HS-27A (cell line): ENCODE measurements at regions not wholly inside any gene's neighbourhood (a gene's known extent, or its start where the extent isn't known, plus 50 kb on each side); places are given as distances from the start of the nearest gene placed in this dataset.

ENCODE experiments used
- DNase-seq: peaks from one replicate; pipeline ENCODE4 v3.0.0-alpha.2; 2012; ENCODE audit warnings: low read depth, missing footprints

DNA sequence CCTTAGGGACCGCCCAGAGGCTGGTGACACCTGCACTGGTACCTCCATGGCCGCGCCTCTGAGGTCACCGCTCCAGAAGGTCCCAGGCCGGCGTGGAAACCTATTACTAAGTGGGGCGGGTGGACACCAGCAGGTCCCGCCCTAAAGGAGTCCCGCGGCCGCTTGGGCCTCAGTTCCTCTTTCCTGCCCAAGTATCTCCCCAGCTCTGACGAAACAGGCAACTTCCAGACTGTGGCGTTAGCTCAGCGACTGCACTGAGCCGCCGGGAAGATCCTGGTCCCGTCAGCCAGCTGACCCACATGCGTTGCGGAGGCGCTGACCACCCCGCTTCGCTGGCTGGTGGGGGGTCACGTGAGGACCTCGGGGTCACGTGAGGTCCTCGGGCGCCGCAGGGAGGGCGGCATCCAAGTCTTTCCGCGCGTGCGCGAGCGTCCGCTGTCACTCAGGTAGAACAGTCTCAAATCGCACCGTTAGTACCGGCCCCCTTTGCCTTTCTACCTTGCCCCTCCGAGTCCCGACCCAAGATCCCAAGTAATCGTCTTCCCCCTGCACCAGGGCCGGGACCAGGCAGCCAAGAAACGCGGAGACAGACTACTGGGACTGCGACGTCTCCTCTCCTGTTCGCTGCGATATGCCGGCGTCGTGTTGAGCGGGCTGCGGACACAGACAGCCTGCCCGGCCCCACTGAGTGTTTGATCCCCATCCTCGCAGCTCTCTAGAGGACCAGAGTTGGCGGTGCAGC lies 53.7 kb upstream of the KDM4C start:
- DNase-seq = peak; percentile 11

- no peak for DNase-seq
Measured at GRCh38 chr9:6702707-6703106, 55.1 kb upstream of the KDM4C start.

DNA sequence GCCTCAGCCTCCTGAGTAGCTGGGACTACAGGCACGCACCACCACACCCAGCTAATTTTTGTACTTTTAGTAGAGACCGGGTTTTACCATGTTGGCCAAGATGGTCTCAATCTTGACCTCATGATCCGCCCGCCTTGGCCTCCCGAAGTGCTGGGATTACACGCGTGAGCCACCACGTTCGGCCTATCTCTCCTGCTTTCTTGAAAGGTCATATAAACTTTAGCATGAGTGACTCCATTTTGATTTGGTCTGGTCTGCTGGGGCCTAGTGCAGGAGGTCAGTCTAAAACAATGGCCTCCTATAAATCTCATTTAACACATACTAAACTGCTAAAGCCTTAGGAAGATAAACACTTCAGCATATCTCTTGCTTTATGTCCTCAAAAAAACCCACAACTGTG lies 50.6 kb upstream of the GLDC start:
- no peak for DNase-seq

- DNase-seq = no peak
Measured at GRCh38 chr9:6695121-6695814, 49.7 kb upstream of the GLDC start.
